Activated naive CD8-positive, alpha-beta T cell (primary cell): ENCODE measurements at regions not wholly inside any gene's neighbourhood (a gene's known extent, or its start where the extent isn't known, plus 50 kb on each side); places are given as distances from the start of the nearest gene placed in this dataset.
"Not testable (repeated sequence)": the region's sequence is repeated elsewhere in the genome, so short reads cannot be mapped to it uniquely, and the experiment has no call there.

ENCODE experiments used
- H3K27ac Mint-ChIP-seq: one replicate; pipeline ENCODE4 v1.8.0; 2021; ENCODE audit warnings: mixed read lengths
- H3K27me3 Mint-ChIP-seq: one replicate; pipeline ENCODE4 v1.8.0; 2021; ENCODE audit warnings: mixed read lengths
- H3K36me3 Mint-ChIP-seq: one replicate; pipeline ENCODE4 v1.8.0; 2021; ENCODE audit warnings: mixed read lengths
- H3K4me1 Mint-ChIP-seq: one replicate; pipeline ENCODE4 v1.8.0; 2021; ENCODE audit warnings: low read depth, mixed read lengths
- H3K4me3 Mint-ChIP-seq: one replicate; pipeline ENCODE4 v1.8.0; 2021; ENCODE audit warnings: mild to moderate bottlenecking, mixed read lengths
- H3K9me3 Mint-ChIP-seq: one replicate; pipeline ENCODE4 v1.8.0; 2021; ENCODE audit warnings: low read depth, mixed read lengths

- Mint-ChIP-seq H3K36me3 (peaks cover 5% of the 10 kb centered on the region), H3K27ac (peak overlapping the region; percentile 17), H3K27me3 (peaks cover 1% of the 10 kb centered on the region), H3K4me3 (no peak overlapping the region), H3K9me3 (peaks cover 3% of the 10 kb centered on the region), H3K4me1 (peaks cover 11% of the 10 kb centered on the region)
These were observed 147.5 kb upstream of the MBNL1 start for GRCh38 chr3:152121270-152121636.

- H3K4me3 Mint-ChIP-seq: no peak overlapping the region
- H3K9me3 Mint-ChIP-seq: no peaks in the 10 kb centered on the region
- H3K36me3 Mint-ChIP-seq: peaks cover 5% of the 10 kb centered on the region
- H3K27me3 Mint-ChIP-seq: peaks cover 1% of the 10 kb centered on the region
- H3K4me1 Mint-ChIP-seq: peaks cover 18% of the 10 kb centered on the region
- H3K27ac Mint-ChIP-seq: no peak overlapping the region
These were observed 145.9 kb upstream of the MBNL1 start for GRCh38 chr3:152122851-152123250.

DNA sequence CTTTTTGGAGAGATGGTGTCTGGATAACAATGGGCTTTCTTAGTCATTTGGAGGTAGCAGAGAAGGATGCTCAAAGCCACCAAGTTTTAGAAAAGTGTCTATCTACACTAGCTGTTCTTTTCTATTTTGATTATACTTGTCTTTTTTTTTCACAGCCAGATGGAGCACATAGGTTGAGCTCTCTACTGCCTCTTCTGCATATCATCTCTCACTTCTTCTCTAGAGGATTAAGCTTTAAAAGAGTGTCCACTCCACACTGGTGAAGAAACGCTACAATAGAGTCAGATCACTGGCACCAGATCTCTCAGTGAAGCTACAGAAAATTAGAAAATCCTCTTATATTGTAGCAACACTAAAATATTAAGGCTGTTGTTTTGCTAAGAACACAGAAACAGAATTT lies 145.3 kb upstream of the MBNL1 start:
- Mint-ChIP-seq H3K4me3 (no peak overlapping the region), H3K27ac (no peak overlapping the region), H3K4me1 (peaks cover 18% of the 10 kb centered on the region)

DNA sequence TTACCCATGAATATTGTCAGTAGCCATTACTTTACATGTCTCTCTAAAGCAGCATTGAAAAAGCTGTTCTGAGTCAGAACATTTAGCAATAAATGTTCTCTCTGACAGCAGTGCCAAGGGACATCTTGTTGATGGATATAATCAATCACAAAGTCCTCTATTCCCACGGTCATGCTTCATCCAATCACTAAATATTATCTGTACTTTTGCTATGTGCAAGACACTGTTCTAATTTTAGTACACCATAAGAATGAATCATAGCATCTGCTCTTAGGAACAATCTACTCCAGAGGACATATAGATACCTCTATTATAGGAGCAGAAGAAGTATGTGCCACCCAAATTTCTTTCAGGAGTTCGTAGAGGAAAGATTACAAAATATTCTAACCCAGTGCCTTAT lies 142.5 kb upstream of the MBNL1 start:
- peaks cover 16% of the 10 kb centered on the region for H3K4me1 Mint-ChIP-seq
- no peak overlapping the region for H3K4me3 Mint-ChIP-seq
- H3K9me3 Mint-ChIP-seq: no peaks in the 10 kb centered on the region
- H3K27ac Mint-ChIP-seq: no peak overlapping the region
- peaks cover 4% of the 10 kb centered on the region for H3K36me3 Mint-ChIP-seq
- no peaks in the 10 kb centered on the region for H3K27me3 Mint-ChIP-seq

More for the DNA sequence above, 145.3 kb upstream of the MBNL1 start:
- Mint-ChIP-seq H3K36me3 (peaks cover 3% of the 10 kb centered on the region), H3K9me3 (no peaks in the 10 kb centered on the region), H3K27me3 (peaks cover 1% of the 10 kb centered on the region)

GRCh38 chr3:152127058-152127457 lies 141.7 kb upstream of the MBNL1 start:
- H3K27me3 Mint-ChIP-seq: no peaks in the 10 kb centered on the region
- H3K36me3 Mint-ChIP-seq: peaks cover 4% of the 10 kb centered on the region
- H3K4me3 Mint-ChIP-seq: no peak overlapping the region
- H3K9me3 Mint-ChIP-seq: no peaks in the 10 kb centered on the region
- H3K4me1 Mint-ChIP-seq: peaks cover 14% of the 10 kb centered on the region
- H3K27ac Mint-ChIP-seq: peak overlapping the region; percentile 64

- Mint-ChIP-seq H3K9me3 (no peaks in the 10 kb centered on the region), H3K27me3 (no peaks in the 10 kb centered on the region), H3K4me1 (peaks cover 8% of the 10 kb centered on the region), H3K4me3 (no peak overlapping the region), H3K27ac (no peak overlapping the region), H3K36me3 (peaks cover 6% of the 10 kb centered on the region)
These were observed 140.4 kb upstream of the MBNL1 start for GRCh38 chr3:152128356-152128755.

- Mint-ChIP-seq H3K4me1 (no peaks in the 10 kb centered on the region), H3K27ac (no peak overlapping the region), H3K9me3 (peaks cover 4% of the 10 kb centered on the region), H3K4me3 (no peak overlapping the region), H3K27me3 (no peaks in the 10 kb centered on the region), H3K36me3 (no peaks in the 10 kb centered on the region)
These were observed 129.1 kb upstream of the MBNL1 start for GRCh38 chr3:152139651-152140050.

- peaks cover under 1% of the 10 kb centered on the region for H3K36me3 Mint-ChIP-seq
- no peak overlapping the region for H3K4me3 Mint-ChIP-seq
- H3K9me3 Mint-ChIP-seq: no peaks in the 10 kb centered on the region
- H3K4me1 Mint-ChIP-seq: peaks cover 4% of the 10 kb centered on the region
- no peak overlapping the region for H3K27ac Mint-ChIP-seq
- H3K27me3 Mint-ChIP-seq: no peaks in the 10 kb centered on the region
These were observed 122.3 kb upstream of the MBNL1 start for GRCh38 chr3:152146461-152146860.

DNA sequence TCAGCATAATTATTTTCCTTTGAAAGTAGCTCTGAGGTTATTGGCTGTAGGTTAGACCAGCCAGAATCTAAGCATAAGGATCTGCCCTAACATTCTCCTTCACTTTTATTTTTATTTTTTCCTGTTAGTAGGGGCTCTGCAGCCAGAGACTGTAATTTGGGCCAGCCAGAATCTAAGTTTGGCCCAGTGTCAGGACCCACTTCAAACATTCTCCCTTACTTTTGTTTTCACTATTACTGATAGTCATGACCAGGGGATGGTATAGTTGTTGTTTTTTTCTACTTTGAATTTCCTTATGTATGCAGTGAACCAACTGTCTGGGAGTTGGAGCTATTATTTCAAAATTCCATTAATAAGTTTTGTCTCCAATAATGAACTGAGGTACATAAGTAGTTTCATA lies 121.0 kb upstream of the MBNL1 start:
- no peak overlapping the region for H3K27ac Mint-ChIP-seq
- H3K27me3 Mint-ChIP-seq: no peaks in the 10 kb centered on the region
- peaks cover 3% of the 10 kb centered on the region for H3K36me3 Mint-ChIP-seq
- no peaks in the 10 kb centered on the region for H3K9me3 Mint-ChIP-seq
- no peak overlapping the region for H3K4me3 Mint-ChIP-seq
- H3K4me1 Mint-ChIP-seq: peaks cover 4% of the 10 kb centered on the region

DNA sequence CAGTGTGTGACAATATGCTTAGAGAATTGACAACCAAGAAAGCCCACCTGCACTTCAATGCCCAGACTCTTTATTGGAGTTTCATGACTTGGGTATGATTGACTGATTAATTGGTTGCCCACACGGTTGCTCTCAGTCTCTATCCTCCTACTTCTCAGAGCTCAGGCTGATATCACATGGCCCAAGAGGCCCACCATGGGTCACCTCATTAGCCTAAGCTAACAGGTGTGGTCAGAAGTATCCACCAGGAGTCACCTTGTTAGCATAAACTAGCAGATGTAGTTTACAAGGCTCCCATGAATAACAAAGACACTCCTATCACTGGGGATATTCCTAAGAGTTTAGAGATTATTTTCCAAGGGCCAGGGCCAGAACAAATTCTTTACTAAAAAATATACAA lies 120.2 kb upstream of the MBNL1 start:
- Mint-ChIP-seq H3K27me3 (no peaks in the 10 kb centered on the region), H3K36me3 (peaks cover 3% of the 10 kb centered on the region), H3K9me3 (no peaks in the 10 kb centered on the region), H3K27ac (no peak overlapping the region), H3K4me1 (peaks cover 4% of the 10 kb centered on the region), H3K4me3 (no peak overlapping the region)

GRCh38 chr3:152149832-152150231 lies 118.9 kb upstream of the MBNL1 start:
- H3K4me1 Mint-ChIP-seq: peaks cover 4% of the 10 kb centered on the region
- no peak overlapping the region for H3K4me3 Mint-ChIP-seq
- H3K36me3 Mint-ChIP-seq: peaks cover 3% of the 10 kb centered on the region
- no peak overlapping the region for H3K27ac Mint-ChIP-seq
- H3K27me3 Mint-ChIP-seq: no peaks in the 10 kb centered on the region
- H3K9me3 Mint-ChIP-seq: no peaks in the 10 kb centered on the region

- no peaks in the 10 kb centered on the region for H3K27me3 Mint-ChIP-seq
- peaks cover 4% of the 10 kb centered on the region for H3K4me1 Mint-ChIP-seq
- H3K9me3 Mint-ChIP-seq: no peaks in the 10 kb centered on the region
- H3K4me3 Mint-ChIP-seq: no peak overlapping the region
- peaks cover 3% of the 10 kb centered on the region for H3K36me3 Mint-ChIP-seq
- H3K27ac Mint-ChIP-seq: no peak overlapping the region
These were observed 117.4 kb upstream of the MBNL1 start for GRCh38 chr3:152151216-152151876.

DNA sequence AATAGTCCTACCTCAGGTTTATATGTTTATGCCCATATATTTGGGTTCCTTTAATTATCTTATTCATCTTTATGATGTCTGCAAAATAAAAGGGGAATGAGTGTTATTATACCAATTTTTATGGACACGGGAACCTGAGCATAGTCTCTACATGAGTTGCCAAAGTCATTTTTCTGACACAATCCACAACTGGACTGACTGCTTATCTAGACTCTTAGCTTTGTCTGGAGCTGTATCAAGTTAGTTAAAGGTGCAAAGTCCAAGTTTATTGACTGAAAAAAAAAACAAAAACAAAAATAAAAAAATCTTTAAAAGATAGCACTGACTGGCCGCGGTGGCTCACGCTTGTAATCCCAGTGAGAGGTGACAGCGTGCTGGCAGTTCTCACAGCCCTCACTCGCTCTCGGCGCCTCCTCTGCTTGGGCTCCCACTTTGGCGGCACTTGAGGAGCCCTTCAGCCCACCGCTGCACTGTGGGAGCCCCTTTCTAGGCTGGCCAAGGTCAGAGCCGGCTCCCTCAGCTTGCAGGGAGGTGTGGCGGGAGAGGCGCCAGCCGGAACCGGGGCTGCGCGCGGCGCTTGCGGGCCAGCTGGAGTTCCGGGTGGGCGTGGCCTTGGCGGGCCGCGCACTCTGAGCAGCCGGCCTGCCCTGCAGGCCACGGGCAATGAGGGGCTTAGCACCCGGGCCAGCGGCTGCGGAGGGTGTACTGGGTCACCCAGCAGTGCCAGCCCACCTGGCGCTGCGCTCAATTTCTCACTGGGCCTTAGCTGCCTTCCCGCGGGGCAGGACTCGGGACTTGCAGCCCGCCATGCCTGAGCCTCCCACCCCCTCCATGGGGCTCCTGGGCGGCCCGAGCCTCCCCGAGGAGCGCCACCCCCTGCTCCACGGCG lies 116.6 kb upstream of the MBNL1 start:
- not testable (repeated sequence) for H3K27ac Mint-ChIP-seq, H3K27me3 Mint-ChIP-seq, H3K4me1 Mint-ChIP-seq, H3K36me3 Mint-ChIP-seq, H3K9me3 Mint-ChIP-seq, H3K4me3 Mint-ChIP-seq

GRCh38 chr3:152153115-152153514 lies 115.6 kb upstream of the MBNL1 start:
- not testable (repeated sequence) for H3K27ac Mint-ChIP-seq, H3K4me3 Mint-ChIP-seq

GRCh38 chr3:152155246-152156020 lies 113.3 kb upstream of the MBNL1 start:
- Mint-ChIP-seq H3K27me3 (no peaks in the 10 kb centered on the region), H3K4me3 (no peak overlapping the region), H3K36me3 (peaks cover 3% of the 10 kb centered on the region), H3K27ac (no peak overlapping the region), H3K9me3 (no peaks in the 10 kb centered on the region), H3K4me1 (no peaks in the 10 kb centered on the region)

More at GRCh38 chr3:152153115-152153514, 115.6 kb upstream of the MBNL1 start:
- H3K36me3 Mint-ChIP-seq, H3K9me3 Mint-ChIP-seq, H3K27me3 Mint-ChIP-seq, H3K4me1 Mint-ChIP-seq: not testable (repeated sequence)
